ENCODE measurements at regions not wholly inside any gene's neighbourhood (a gene's known extent, or its start where the extent isn't known, plus 50 kb on each side); places are given as distances from the start of the nearest gene placed in this dataset.
"Not testable (repeated sequence)": the region's sequence is repeated elsewhere in the genome, so short reads cannot be mapped to it uniquely, and the experiment has no call there.

DNA sequence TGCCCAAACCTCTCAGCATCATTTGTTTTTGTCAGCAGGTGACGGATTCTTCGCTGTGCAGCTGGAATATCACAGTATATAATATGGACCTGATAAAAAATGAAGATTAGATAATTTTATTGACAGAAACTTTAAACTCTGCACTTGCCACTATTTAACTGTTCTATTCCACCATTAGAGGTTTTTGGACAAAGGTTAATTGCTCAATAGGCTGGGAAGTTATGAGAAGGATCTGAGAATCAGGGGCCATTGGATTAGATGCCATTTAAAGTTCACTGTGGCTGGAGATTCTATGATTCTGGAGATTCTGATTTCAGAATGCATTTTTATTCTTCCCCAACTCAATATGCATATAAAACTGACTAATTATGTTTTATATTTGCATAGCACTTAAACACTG lies 59.8 kb upstream of the ANXA1 start:
- TF ChIP-seq CTCF (IDR thresholded peaks at IDR 0.05) = no peak
- CTCF ChIA-PET = interaction anchor here (2.2 kb wide), 1 partner anchor 16 kb away, joined by 6 read pairs; no protein-coding TSS in a partner anchor

DNA sequence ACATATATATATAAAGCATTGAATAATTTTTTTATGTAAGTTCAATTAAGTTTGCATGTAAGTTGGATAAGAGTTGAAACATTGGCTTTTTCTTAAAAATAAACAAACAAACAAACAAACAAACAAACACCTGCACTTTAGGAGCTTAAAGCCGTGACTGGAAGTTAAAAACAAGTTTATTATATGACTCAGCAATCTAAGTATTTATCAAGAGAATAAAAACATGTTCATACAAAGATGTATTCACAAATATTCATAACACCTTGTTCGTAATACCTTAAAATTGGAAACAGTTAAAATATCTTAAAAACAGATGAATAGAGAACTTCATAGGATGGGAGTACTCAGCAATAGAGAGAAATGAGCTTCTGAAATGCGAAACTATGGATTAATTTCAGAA lies 61.5 kb upstream of the ANXA1 start:
- Histone ChIP-seq H3K4me1 (ENCODE audit: insufficient read depth, low read length) (no peaks in the 10 kb centered on the region), H3K27ac (ENCODE audit: low read depth in 1 of 2, low read length in 2 of 2) (no peak overlapping the region), H3K9me3 (ENCODE audit: control insufficient read depth in 1 of 2, insufficient read depth in 1 of 2, low read length in 2 of 2) (no peaks in the 10 kb centered on the region), H3K36me3 (ENCODE audit: insufficient read depth, low read length) (no peaks in the 10 kb centered on the region), H3K27me3 (ENCODE audit: control insufficient read depth in 1 of 2, insufficient read depth in 2 of 2, low read length in 2 of 2) (peaks cover 0 to 3% of the 10 kb centered on the region in 2 experiments), H3K4me3 (ENCODE audit: low read length) (no peak overlapping the region)
- no peaks in the 10 kb centered on the region for H3K36me3 Mint-ChIP-seq (ENCODE audit: low read depth)
- no peak overlapping the region for H3K27ac Mint-ChIP-seq
- peaks cover 13% of the 10 kb centered on the region for H3K27me3 Mint-ChIP-seq
- peaks cover 5% of the 10 kb centered on the region for H3K4me1 Mint-ChIP-seq (ENCODE audit: low read depth)
- TF ChIP-seq CTCF (IDR thresholded peaks at IDR 0.05) = no peak
- no peaks in the 10 kb centered on the region for H3K9me3 Mint-ChIP-seq
- intact Hi-C loops (cut with DNase I, micrococcal nuclease) = no loop called here
- ChIA-PET CTCF (interaction anchor here (1.3 kb wide), 1 partner anchor 8 kb away, joined by 3 read pairs; no protein-coding TSS in a partner anchor), POLR2A (no interaction called here)
- ATAC-seq (ENCODE audit: poor library complexity) (no peak), DNase-seq (no peak)
- H3K4me3 Mint-ChIP-seq = no peak overlapping the region

More for the DNA sequence above, 59.8 kb upstream of the ANXA1 start:
- POLR2A ChIA-PET = no interaction called here
- Mint-ChIP-seq H3K4me1 (ENCODE audit: low read depth) (peaks cover 5% of the 10 kb centered on the region), H3K27me3 (peaks cover 8% of the 10 kb centered on the region), H3K4me3 (no peak overlapping the region), H3K9me3 (no peaks in the 10 kb centered on the region), H3K36me3 (ENCODE audit: low read depth) (no peaks in the 10 kb centered on the region), H3K27ac (no peak overlapping the region)
- intact Hi-C loops (cut with DNase I, micrococcal nuclease) = no loop called here
- Histone ChIP-seq H3K4me3 (ENCODE audit: low read length) (no peak overlapping the region), H3K9me3 (ENCODE audit: control insufficient read depth in 1 of 2, insufficient read depth in 1 of 2, low read length in 2 of 2) (no peaks in the 10 kb centered on the region), H3K27ac (ENCODE audit: low read depth in 1 of 2, low read length in 2 of 2) (no peak overlapping the region), H3K36me3 (ENCODE audit: insufficient read depth, low read length) (no peaks in the 10 kb centered on the region), H3K27me3 (ENCODE audit: control insufficient read depth in 1 of 2, insufficient read depth in 2 of 2, low read length in 2 of 2) (peaks cover 0 to 3% of the 10 kb centered on the region in 2 experiments), H3K4me1 (ENCODE audit: insufficient read depth, low read length) (no peaks in the 10 kb centered on the region)
- no peak for DNase-seq
- no peak for ATAC-seq (ENCODE audit: poor library complexity)

GRCh38 chr9:73089304-73089985 lies 62.2 kb upstream of the ANXA1 start:
- Mint-ChIP-seq H3K27ac (no peak overlapping the region), H3K4me1 (ENCODE audit: low read depth) (peaks cover 5% of the 10 kb centered on the region), H3K36me3 (ENCODE audit: low read depth) (no peaks in the 10 kb centered on the region), H3K27me3 (peaks cover 17% of the 10 kb centered on the region), H3K9me3 (no peaks in the 10 kb centered on the region), H3K4me3 (no peak overlapping the region)
- no peak overlapping the region for H3K27ac ChIP-seq (ENCODE audit: low read depth in 1 of 2, low read length in 2 of 2)
- no peaks in the 10 kb centered on the region for H3K4me1 ChIP-seq (ENCODE audit: insufficient read depth, low read length)
- no peaks in the 10 kb centered on the region for H3K36me3 ChIP-seq (ENCODE audit: insufficient read depth, low read length)
- intact Hi-C loops (cut with DNase I, micrococcal nuclease) = no loop called here
- H3K4me3 ChIP-seq (ENCODE audit: low read length) = no peak overlapping the region
- H3K9me3 ChIP-seq (ENCODE audit: control insufficient read depth in 1 of 2, insufficient read depth in 1 of 2, low read length in 2 of 2) = no peaks in the 10 kb centered on the region
- DNase-seq (no peak), ATAC-seq (ENCODE audit: poor library complexity) (no peak)
- ChIA-PET CTCF (interaction anchor here (1.3 kb wide), 2 partner anchors 9 to 12 kb away, joined by 3 to 5 read pairs; no protein-coding TSS in a partner anchor), POLR2A (no interaction called here)
- H3K27me3 ChIP-seq (ENCODE audit: control insufficient read depth in 1 of 2, insufficient read depth in 2 of 2, low read length in 2 of 2) = peaks cover 0 to 3% of the 10 kb centered on the region in 2 experiments
- no peak for TF ChIP-seq CTCF (IDR thresholded peaks at IDR 0.05)

GRCh38 chr9:73087876-73088275 lies 63.8 kb upstream of the ANXA1 start:
- H3K27ac Mint-ChIP-seq; intact Hi-C loops (cut with DNase I, micrococcal nuclease): not testable (repeated sequence)

More at GRCh38 chr9:73087876-73088275, 63.8 kb upstream of the ANXA1 start:
- DNase-seq; ATAC-seq (ENCODE audit: poor library complexity); H3K4me3 ChIP-seq (ENCODE audit: low read length); H3K27me3 ChIP-seq (ENCODE audit: control insufficient read depth in 1 of 2, insufficient read depth in 2 of 2, low read length in 2 of 2); CTCF ChIA-PET; H3K36me3 Mint-ChIP-seq (ENCODE audit: low read depth); H3K4me3 Mint-ChIP-seq; POLR2A ChIA-PET; H3K9me3 Mint-ChIP-seq; H3K4me1 Mint-ChIP-seq (ENCODE audit: low read depth); H3K4me1 ChIP-seq (ENCODE audit: insufficient read depth, low read length); H3K27ac ChIP-seq (ENCODE audit: low read depth in 1 of 2, low read length in 2 of 2); H3K9me3 ChIP-seq (ENCODE audit: control insufficient read depth in 1 of 2, insufficient read depth in 1 of 2, low read length in 2 of 2); H3K36me3 ChIP-seq (ENCODE audit: insufficient read depth, low read length): not testable (repeated sequence)
- peaks cover 19% of the 10 kb centered on the region for H3K27me3 Mint-ChIP-seq
